ENCODE measurements at regions not wholly inside any gene's neighbourhood (a gene's known extent, or its start where the extent isn't known, plus 50 kb on each side); places are given as distances from the start of the nearest gene placed in this dataset.

- no peak for TF ChIP-seq CTCF (IDR thresholded peaks at IDR 0.05; ENCODE audit: low read depth, low read length, missing control alignments)
- Histone ChIP-seq H3K36me3 (replicated peaks) (no peaks in the 10 kb centered on the region), H3K4me3 (ENCODE audit: low read depth, low read length) (no peak overlapping the region), H3K27ac (no peak overlapping the region), H3K27me3 (replicated peaks) (no peaks in the 10 kb centered on the region)
- in situ Hi-C loops (cut with HindIII; ENCODE audit: low pct_ligation_motif_present, low sequenced_read_pairs) = no loop called here
- no peak for DNase-seq
Measured at GRCh38 chr6:113127786-113128419, 729.2 kb upstream of the MARCKS start.

- H3K27ac ChIP-seq = no peak overlapping the region
- no peaks in the 10 kb centered on the region for H3K36me3 ChIP-seq (replicated peaks)
- H3K4me3 ChIP-seq (ENCODE audit: low read depth, low read length) = no peak overlapping the region
- no peaks in the 10 kb centered on the region for H3K27me3 ChIP-seq (replicated peaks)
- no peak for TF ChIP-seq CTCF (IDR thresholded peaks at IDR 0.05; ENCODE audit: low read depth, low read length, missing control alignments)
- DNase-seq = no peak
- in situ Hi-C loops (cut with HindIII; ENCODE audit: low pct_ligation_motif_present, low sequenced_read_pairs) = no loop called here
Measured at GRCh38 chr6:113128661-113129060, 728.5 kb upstream of the MARCKS start.

GRCh38 chr6:113129991-113130390, 727.2 kb upstream of the MARCKS start:
- H3K4me3 ChIP-seq (ENCODE audit: low read depth, low read length) = no peak overlapping the region
- no peak for DNase-seq
- H3K27ac ChIP-seq = no peak overlapping the region
- no peaks in the 10 kb centered on the region for H3K36me3 ChIP-seq (replicated peaks)
- in situ Hi-C loops (cut with HindIII; ENCODE audit: low pct_ligation_motif_present, low sequenced_read_pairs) = no loop called here
- H3K27me3 ChIP-seq (replicated peaks) = no peaks in the 10 kb centered on the region
- TF ChIP-seq CTCF (IDR thresholded peaks at IDR 0.05; ENCODE audit: low read depth, low read length, missing control alignments) = no peak

GRCh38 chr6:113137426-113137825, 719.7 kb upstream of the MARCKS start:
- TF ChIP-seq CTCF (IDR thresholded peaks at IDR 0.05; ENCODE audit: low read depth, low read length, missing control alignments) = no peak
- in situ Hi-C loops (cut with HindIII; ENCODE audit: low pct_ligation_motif_present, low sequenced_read_pairs) = no loop called here
- Histone ChIP-seq H3K4me3 (ENCODE audit: low read depth, low read length) (no peak overlapping the region), H3K36me3 (replicated peaks) (no peaks in the 10 kb centered on the region), H3K27ac (no peak overlapping the region), H3K27me3 (replicated peaks) (no peaks in the 10 kb centered on the region)
- no peak for DNase-seq

- TF ChIP-seq CTCF (IDR thresholded peaks at IDR 0.05; ENCODE audit: low read depth, low read length, missing control alignments) = no peak
- Histone ChIP-seq H3K4me3 (ENCODE audit: low read depth, low read length) (no peak overlapping the region), H3K27ac (no peak overlapping the region), H3K27me3 (replicated peaks) (no peaks in the 10 kb centered on the region), H3K36me3 (replicated peaks) (no peaks in the 10 kb centered on the region)
- in situ Hi-C loops (cut with HindIII; ENCODE audit: low pct_ligation_motif_present, low sequenced_read_pairs) = no loop called here
- DNase-seq = no peak
Measured at GRCh38 chr6:113140721-113141120, 716.4 kb upstream of the MARCKS start.

GRCh38 chr6:113141901-113142300, 715.2 kb upstream of the MARCKS start:
- no peaks in the 10 kb centered on the region for H3K36me3 ChIP-seq (replicated peaks)
- TF ChIP-seq CTCF (IDR thresholded peaks at IDR 0.05; ENCODE audit: low read depth, low read length, missing control alignments) = no peak
- no peaks in the 10 kb centered on the region for H3K27me3 ChIP-seq (replicated peaks)
- no peak for DNase-seq
- H3K27ac ChIP-seq = no peak overlapping the region
- in situ Hi-C loops (cut with HindIII; ENCODE audit: low pct_ligation_motif_present, low sequenced_read_pairs) = no loop called here
- no peak overlapping the region for H3K4me3 ChIP-seq (ENCODE audit: low read depth, low read length)
